IPS-15b (cell line): ENCODE measurements at regions not wholly inside any gene's neighbourhood (a gene's known extent, or its start where the extent isn't known, plus 50 kb on each side); places are given as distances from the start of the nearest gene placed in this dataset.

Experiments
- H3K27me3 ChIP-seq: one replicate; pipeline ENCODE4 v1.6.1; 2013; ENCODE audit warnings: low read length; ENCODE audit not compliant: control insufficient read depth, insufficient read depth
- H3K36me3 ChIP-seq: one replicate; pipeline ENCODE4 v1.6.1; 2013; ENCODE audit warnings: low read length; ENCODE audit not compliant: control insufficient read depth, insufficient read depth
- H3K4me1 ChIP-seq: one replicate; pipeline ENCODE4 v1.6.1; 2013; ENCODE audit warnings: mild to moderate bottlenecking, low read length; ENCODE audit not compliant: control insufficient read depth, insufficient read depth
- H3K4me3 ChIP-seq: one replicate; pipeline ENCODE4 v1.5.1; 2013; ENCODE audit warnings: low read depth, low read length
- H3K9ac ChIP-seq: one replicate; pipeline ENCODE4 v1.6.1; 2013; ENCODE audit warnings: low read depth, mild to moderate bottlenecking, low read length
- H3K9me3 ChIP-seq: one replicate; pipeline ENCODE4 v1.6.1; 2013; ENCODE audit warnings: mild to moderate bottlenecking, low read length; ENCODE audit not compliant: control insufficient read depth, insufficient read depth

DNA sequence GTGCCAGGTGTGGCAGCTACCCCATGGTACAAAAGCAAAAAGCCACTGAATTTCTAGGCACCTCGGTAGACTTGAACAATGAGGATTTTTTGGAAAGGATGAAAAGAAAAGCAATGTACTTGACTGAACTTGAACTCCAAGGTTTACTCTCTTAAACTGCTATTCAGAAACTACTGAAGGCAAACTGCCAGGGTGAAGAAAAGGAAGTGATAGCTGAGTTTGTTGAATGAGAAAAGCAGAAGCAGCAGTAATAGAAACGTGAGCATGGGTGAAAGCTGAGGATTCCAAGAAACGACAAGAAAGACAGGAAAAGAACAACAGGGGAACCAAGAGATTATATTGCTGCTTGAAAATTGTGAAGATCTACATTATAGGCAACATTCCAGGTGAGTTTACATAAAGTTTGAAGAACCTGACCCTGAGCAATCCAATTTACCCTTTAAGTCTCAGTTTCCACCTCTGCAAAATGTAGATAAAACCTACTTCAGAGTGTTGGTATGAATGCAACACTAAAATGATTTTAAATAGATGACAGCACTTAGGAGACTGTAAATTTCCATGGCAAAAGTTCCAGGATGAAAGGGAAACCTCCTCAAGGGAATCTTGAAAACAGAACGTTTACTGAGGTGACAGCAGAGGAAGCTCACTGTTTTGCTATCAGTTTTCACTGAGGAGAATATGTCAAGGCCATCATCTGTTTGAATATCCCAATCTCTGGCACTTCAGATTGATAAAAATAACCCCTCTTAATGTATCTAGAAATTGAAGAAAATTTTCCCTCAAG lies 245.8 kb downstream of the SPATA31D1 start:
- H3K36me3 ChIP-seq = no peaks in the 10 kb centered on the region
- H3K4me3 ChIP-seq = no peak overlapping the region
- no peaks in the 10 kb centered on the region for H3K27me3 ChIP-seq
- H3K4me1 ChIP-seq = peaks cover 3% of the 10 kb centered on the region
- no peaks in the 10 kb centered on the region for H3K9me3 ChIP-seq
- no peak overlapping the region for H3K9ac ChIP-seq

DNA sequence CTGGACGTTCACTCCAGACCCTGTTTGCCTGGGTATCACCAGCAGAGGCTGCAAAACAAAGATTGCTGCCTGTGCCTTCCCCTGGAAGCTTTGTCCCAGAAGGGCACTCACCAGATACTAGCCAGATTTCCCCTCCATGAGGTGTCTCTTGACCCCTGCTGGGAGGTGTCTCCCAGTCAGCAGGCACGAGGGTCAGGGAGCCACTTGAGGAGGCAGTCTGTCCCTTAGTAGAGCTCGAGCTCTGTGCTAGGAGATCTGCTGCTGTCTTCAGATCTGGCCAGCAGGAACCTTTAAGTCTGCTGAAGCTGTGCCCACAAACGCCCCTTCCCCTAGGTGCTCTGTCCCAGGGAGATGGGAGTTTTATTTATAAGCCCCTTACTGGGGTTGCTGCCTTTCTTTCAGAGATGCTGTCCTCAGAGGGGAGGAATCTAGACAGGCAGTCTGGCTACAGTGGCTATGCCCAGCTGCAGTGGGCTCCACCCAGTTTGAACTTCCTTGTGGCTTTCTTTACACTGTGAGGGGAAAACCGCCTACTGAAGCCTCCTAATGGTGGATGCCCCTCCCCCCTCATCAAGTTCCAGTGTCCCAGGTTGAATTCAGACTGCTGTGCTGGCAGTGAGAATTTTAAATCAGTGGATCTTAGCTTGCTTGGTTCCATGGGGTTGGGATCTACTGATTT lies 253.9 kb downstream of the SPATA31D1 start:
- Histone ChIP-seq H3K9me3 (no peaks in the 10 kb centered on the region), H3K4me3 (no peak overlapping the region), H3K4me1 (no peaks in the 10 kb centered on the region), H3K27me3 (no peaks in the 10 kb centered on the region), H3K9ac (no peak overlapping the region), H3K36me3 (no peaks in the 10 kb centered on the region)

DNA sequence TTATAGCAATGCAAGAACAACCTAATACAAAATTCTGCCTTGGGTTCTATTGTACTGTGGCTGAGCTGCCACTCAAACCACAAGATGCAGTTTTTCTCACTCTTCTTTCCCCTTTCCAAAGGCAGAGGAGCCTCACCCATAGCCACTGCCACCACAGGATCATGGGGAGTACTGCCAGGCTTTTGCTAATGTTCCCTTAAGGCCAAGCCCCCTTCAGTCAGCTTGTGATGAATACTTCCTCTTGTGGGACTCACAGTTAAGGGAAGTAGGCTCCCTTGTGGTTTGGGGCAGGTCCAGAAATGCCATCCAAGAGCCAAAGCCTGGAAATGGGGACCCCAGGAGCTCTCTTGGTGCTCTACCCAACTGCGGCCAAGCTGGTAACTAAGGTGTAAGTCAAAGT lies 258.7 kb downstream of the SPATA31D1 start:
- Histone ChIP-seq H3K4me3 (no peak overlapping the region), H3K36me3 (no peaks in the 10 kb centered on the region), H3K9me3 (no peaks in the 10 kb centered on the region), H3K9ac (no peak overlapping the region), H3K27me3 (no peaks in the 10 kb centered on the region), H3K4me1 (no peaks in the 10 kb centered on the region)

DNA sequence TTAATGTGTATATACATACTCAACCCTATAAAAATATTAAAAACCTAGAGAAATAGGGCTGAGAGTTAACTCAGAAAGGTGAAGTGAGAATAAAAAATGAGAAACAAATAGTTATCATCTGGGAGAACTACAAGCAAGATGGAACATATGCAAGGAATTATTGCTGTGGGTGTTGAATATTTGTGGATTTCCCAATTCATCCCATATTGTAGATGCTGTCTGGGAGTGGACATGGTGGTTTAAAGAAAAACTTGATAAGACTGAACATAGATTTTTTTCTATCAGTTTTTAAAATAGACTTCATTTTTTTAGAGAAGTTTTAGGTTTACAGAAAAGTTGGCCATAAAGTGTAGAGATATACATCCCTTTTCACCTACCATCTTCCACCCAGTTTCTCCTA lies 263.5 kb downstream of the SPATA31D1 start:
- Histone ChIP-seq H3K4me1 (no peaks in the 10 kb centered on the region), H3K9ac (no peak overlapping the region), H3K9me3 (no peaks in the 10 kb centered on the region), H3K36me3 (no peaks in the 10 kb centered on the region), H3K4me3 (no peak overlapping the region), H3K27me3 (no peaks in the 10 kb centered on the region)

DNA sequence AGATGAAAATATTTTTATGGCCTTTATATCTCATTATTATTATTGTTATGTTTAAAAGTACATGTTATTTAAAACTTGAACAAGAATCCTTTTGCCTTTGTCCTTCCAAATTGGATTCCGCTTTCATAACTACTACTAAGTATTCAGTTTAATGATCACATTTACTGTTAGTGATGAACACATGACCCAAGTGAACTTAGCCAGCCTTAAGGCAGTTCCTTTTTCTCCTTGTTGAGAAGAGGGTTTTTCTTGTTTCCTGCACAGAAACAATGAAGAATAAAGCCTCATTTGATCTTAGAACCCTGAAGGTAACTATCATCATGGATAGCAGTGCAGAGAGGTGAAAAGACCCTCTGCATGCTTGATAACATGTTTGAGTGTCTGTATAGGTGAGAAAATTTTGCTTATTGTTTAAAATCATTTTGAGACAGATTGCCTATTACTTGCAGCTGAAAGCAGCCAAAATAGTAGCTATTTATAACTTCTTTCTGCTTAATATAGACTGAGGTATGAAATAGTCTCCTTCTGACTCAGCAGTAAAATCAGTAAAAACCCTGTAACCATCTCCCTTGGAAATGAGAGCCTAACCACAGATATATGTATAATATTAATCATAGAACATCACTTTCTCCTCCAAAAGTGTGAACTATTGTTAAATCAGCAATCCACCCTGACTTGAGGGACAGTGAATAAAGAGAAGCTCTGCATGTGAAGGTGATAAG lies 266.2 kb downstream of the SPATA31D1 start:
- Histone ChIP-seq H3K9me3 (no peaks in the 10 kb centered on the region), H3K36me3 (no peaks in the 10 kb centered on the region), H3K9ac (no peak overlapping the region), H3K4me1 (no peaks in the 10 kb centered on the region), H3K4me3 (no peak overlapping the region), H3K27me3 (no peaks in the 10 kb centered on the region)

DNA sequence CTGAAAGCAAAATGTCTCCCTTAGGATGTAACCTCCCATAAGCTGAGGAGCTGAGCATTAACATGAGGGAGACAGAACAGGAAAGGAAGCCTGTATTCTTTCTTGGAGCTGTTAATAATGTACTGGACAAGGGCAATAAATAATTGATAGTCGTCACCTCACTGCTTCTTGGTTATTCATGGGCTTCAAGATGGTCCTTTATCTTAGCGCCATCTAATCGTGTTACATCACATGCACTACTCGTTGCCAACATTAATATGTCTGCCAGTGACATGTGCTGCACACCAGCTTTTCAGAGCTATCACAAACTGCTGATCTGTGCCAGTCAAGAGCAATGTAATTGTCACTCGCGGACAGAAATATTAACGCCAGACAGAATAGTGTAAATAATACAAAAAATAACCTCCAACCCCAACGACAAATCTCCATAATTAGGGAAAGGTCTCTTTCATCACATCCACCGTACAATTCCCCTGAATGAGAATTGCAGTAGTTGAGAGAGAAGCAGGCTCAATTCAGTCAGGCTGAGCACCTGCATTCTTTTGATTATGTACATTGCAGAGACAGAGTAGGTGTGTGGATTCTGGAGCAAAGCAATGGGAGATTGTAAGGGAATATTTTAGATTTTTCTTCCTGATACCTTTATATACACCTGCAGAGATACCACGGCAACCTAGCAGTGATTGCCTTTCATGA lies 267.1 kb downstream of the SPATA31D1 start:
- Histone ChIP-seq H3K27me3 (no peaks in the 10 kb centered on the region), H3K36me3 (no peaks in the 10 kb centered on the region), H3K4me3 (no peak overlapping the region), H3K4me1 (no peaks in the 10 kb centered on the region), H3K9ac (no peak overlapping the region), H3K9me3 (no peaks in the 10 kb centered on the region)

DNA sequence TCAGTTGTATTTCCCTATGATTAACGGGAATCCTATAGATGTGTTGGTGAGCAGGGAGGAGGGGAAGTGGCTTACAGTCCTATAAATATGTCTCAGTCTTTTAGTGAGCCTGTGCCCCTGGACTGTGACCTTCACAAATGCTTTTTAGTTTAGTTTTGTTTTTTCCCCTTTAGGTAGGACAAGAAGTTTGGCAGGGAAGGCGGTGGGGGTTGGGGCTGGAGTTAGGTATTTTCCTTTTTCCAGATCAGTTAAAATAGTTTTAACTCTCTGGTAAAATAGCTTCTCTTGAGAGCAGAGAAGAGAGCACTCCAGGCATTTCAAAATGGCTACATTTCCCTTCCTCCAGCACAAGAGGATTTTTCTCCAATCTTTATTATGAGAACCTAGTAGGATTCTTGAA lies 272.1 kb downstream of the SPATA31D1 start:
- H3K9ac ChIP-seq = no peak overlapping the region
- no peaks in the 10 kb centered on the region for H3K36me3 ChIP-seq
- H3K9me3 ChIP-seq = no peaks in the 10 kb centered on the region
- no peaks in the 10 kb centered on the region for H3K27me3 ChIP-seq
- H3K4me3 ChIP-seq = no peak overlapping the region
- no peaks in the 10 kb centered on the region for H3K4me1 ChIP-seq

DNA sequence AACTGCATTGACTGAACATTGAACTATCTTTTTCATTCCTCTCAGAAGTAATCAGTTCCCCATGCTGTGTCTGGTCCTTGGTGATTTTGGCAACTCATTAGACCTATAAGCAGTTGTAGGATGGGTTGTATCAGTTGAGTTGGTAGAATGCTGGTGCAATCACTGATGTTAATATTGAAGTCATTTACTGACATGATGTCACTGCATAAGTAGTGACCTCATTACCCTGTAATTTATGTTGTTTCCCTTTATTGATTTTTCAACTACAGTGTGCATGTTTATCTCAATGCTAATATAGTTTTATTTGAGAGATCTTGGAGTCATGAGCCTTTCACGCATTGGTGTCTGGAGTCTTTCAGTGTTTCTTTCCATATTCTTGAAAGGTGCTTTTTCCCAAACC lies 275.0 kb downstream of the SPATA31D1 start:
- Histone ChIP-seq H3K27me3 (no peaks in the 10 kb centered on the region), H3K9me3 (no peaks in the 10 kb centered on the region), H3K9ac (no peak overlapping the region), H3K36me3 (no peaks in the 10 kb centered on the region), H3K4me1 (no peaks in the 10 kb centered on the region), H3K4me3 (no peak overlapping the region)

DNA sequence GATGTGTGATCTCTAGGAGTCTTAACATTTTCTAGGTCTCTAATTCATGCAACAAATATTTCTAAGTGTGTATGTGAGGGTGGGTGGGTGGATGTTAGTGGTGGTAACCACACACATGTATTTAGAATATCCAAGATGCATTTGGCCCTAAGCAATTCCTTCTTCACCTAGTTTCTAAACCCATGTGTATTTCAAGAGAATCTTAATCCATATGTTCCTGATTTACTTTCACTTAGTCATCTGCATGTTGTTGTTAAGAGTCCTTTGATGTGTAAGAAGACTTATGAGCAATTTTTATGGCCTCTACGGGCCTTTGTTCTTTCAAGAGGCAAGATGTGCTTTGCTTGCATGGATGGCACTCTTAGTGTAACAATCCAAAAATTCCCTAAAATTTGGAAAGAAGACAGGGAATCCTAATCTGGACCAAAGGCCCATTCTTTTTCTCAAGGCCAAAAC lies 282.6 kb downstream of the SPATA31D1 start:
- Histone ChIP-seq H3K27me3 (no peaks in the 10 kb centered on the region), H3K4me3 (no peak overlapping the region), H3K9ac (no peak overlapping the region), H3K9me3 (no peaks in the 10 kb centered on the region), H3K36me3 (no peaks in the 10 kb centered on the region), H3K4me1 (no peaks in the 10 kb centered on the region)

DNA sequence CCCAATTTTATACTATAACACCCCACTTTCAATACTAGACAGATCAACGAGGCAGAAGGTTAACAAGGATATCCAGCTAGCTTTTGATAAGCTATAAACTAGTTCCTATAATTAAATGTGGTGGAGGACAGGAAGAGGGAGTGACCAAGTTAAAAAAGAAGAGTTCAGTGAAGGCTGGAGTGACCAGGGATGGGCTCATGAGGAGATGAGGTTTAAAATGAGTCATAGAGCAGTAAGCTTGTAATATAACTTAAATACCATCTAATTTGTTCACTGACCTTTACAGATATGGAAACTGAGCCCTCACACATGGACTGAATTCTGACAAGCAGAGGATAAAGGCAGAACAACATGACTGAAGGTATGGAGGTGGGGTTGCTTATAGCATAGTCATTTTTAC lies 284.5 kb downstream of the SPATA31D1 start:
- Histone ChIP-seq H3K4me3 (no peak overlapping the region), H3K9me3 (no peaks in the 10 kb centered on the region), H3K9ac (no peak overlapping the region), H3K36me3 (no peaks in the 10 kb centered on the region), H3K4me1 (no peaks in the 10 kb centered on the region), H3K27me3 (no peaks in the 10 kb centered on the region)

DNA sequence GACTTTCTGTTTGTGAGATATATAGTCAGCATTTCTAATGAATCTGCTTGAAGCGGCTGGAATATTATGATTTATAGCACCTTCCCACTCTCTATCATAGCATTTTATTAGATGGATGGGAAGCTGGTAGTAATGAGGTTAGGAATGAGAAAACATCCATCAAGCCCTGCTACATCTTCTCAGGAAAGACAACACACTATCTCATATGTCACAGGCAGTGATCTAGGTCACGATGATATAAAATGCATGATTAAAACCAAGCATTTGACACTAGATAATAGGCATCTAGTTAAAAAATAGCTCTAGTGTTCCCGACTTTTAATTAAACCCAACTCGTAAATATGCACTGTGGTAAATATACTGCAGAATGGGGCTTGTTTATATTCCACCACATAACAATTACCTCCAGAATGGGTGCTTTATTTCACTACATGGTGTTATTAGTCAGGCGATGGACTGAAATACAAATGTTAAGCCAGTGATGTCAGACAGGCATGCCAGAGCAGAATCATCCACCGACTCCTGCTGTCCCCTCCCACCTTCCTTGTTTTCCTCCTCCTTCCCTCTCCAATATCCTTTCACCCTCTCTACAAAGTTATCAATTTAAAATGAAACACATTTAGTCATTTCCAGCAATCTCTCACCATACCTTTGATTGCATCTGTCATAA lies 286.8 kb downstream of the SPATA31D1 start:
- H3K36me3 ChIP-seq = no peaks in the 10 kb centered on the region
- no peak overlapping the region for H3K9ac ChIP-seq
- no peaks in the 10 kb centered on the region for H3K27me3 ChIP-seq
- no peaks in the 10 kb centered on the region for H3K9me3 ChIP-seq
- no peaks in the 10 kb centered on the region for H3K4me1 ChIP-seq
- no peak overlapping the region for H3K4me3 ChIP-seq
